Transverse colon (tissue), 4 donors: ENCODE measurements at regions not wholly inside any gene's neighbourhood (a gene's known extent, or its start where the extent isn't known, plus 50 kb on each side); places are given as distances from the start of the nearest gene placed in this dataset.

ENCODE experiments used
- DNase-seq: peaks from one replicate; pipeline ENCODE4 v3.0.0-alpha.2; 2019
- H3K27ac ChIP-seq, 4 donors: fragments of 200-600 bp; sonication (generic); 2 replicates each; pipeline ENCODE4 v1.5.1; 2016 to 2018; ENCODE audit warnings: inconsistent platforms in 4 of 4
- H3K27me3 ChIP-seq: fragments of 200-600 bp; sonication (generic); 2 replicates; pipeline ENCODE4 v1.5.1; 2017; ENCODE audit warnings: inconsistent platforms
- H3K36me3 ChIP-seq, 4 donors: fragments of 200-600 bp; sonication (generic); 2 replicates each; pipeline ENCODE4 v1.5.1; 2017 to 2019; ENCODE audit warnings: inconsistent platforms in 4 of 4
- H3K4me1 ChIP-seq, 4 donors: fragments of 200-600 bp; sonication (generic); 2 replicates each; pipeline ENCODE4 v1.5.1; 2017 to 2020; ENCODE audit warnings: inconsistent platforms in 4 of 4
- H3K4me3 ChIP-seq, 4 donors: fragments of 200-600 bp; sonication (generic); 1 replicate in 1 of 4; 2 replicates in 3 of 4; pipeline versions ENCODE4 v1.5.1 to v1.6.1; 2017 to 2019; ENCODE audit warnings: inconsistent platforms in 4 of 4
- H3K9me3 ChIP-seq, 2 donors: fragments of 200-600 bp; sonication (generic); 2 replicates each; pipeline ENCODE4 v1.5.1; 2017 to 2019; ENCODE audit warnings: inconsistent platforms in 2 of 2
- EP300 ChIP-seq: sonication (generic); formaldehyde crosslinking; IDR thresholded peaks from one replicate; pipeline ENCODE4 v1.6.1; 2017; ENCODE audit warnings: antibody characterized with exemption, low read depth
- POLR2A ChIP-seq: fragments of 450-650 bp; IDR thresholded peaks from one replicate; pipeline ENCODE4 v1.6.1; 2016; ENCODE audit warnings: antibody characterized with exemption, mild to moderate bottlenecking, moderate library complexity
- POLR2AphosphoS5 ChIP-seq, 3 donors: sonication (generic); formaldehyde crosslinking; IDR thresholded peaks; one replicate each; pipeline ENCODE4 v1.6.1; 2016; ENCODE audit warnings: antibody characterized with exemption in 3 of 3
- WGBS, 2 donors: methylation state at CpG; one replicate each; pipeline ENCODE4 v1.1.5; 2018; ENCODE audit warnings: low coverage in 1 of 2; 5-methylcytosine and 5-hydroxymethylcytosine counted together
- in situ Hi-C, 4 donors: fragments of 200-750 bp; cut with MboI; loops; one replicate each; pipeline versions ENCODE4 v1.15.0 to v1.15.1; 2017; ENCODE audit warnings: low sequenced_read_pairs in 3 of 4, low pct_ligation_motif_present in 1 of 4, low pct_unique_long_range_greater_than_20kb in 1 of 4
- intact Hi-C: fragments of 100-400 bp; cut with DNase I; formaldehyde crosslinking; loops from one replicate; pipeline ENCODE4 v1.15.1; 2023; ENCODE audit warnings: low total_unique reads
- TF ChIP-seq, protein P1 (sequence below), 5 experiments: fragments of 200-600 bp in 3 of 5; fragments of 450-650 bp in 2 of 5; sonication (generic) in 3 of 5; IDR thresholded peaks; 1 replicate in 2 of 5; 2 replicates in 3 of 5; pipeline ENCODE4 v1.5.1; 2016 to 2017; ENCODE audit warnings: antibody characterized with exemption in 5 of 5, inconsistent platforms in 3 of 5, mild to moderate bottlenecking in 2 of 5, moderate library complexity in 1 of 5

DNA sequence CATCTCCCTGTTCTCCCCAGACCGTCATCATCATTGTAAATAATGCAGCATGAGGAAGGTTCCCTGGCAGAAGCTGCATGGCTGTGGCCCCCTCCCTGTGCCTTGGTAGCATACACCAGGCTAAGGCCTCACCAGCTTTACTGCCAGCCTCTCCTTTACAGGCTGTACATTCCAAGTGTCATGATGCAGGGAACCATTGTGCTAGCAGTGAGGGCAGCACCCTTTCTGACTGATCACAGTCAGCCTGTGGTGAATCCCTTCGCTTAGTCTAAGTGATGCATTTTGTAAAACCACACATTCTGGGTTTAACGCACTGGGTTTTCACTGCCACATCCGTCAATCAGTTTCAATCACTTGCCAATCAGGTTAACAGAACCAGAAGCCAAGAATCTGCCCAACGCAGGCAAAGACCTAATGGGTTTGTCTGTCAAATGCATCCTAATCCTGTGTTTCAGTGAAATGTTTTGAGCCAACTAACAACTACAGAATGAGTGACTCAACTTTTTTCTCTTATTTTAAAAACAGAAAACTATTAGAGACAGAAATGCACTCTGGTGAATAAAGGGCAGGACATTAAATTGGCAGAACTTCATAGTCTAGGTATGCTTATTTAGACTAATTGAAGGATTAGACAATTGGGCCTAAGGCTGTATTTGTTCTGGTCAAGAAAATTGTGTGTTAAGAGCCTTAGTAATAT, 225.9 kb upstream of the DPH6 start:
- no peaks in the 10 kb centered on the region for H3K4me1 ChIP-seq
- TF ChIP-seq, protein P1, sequence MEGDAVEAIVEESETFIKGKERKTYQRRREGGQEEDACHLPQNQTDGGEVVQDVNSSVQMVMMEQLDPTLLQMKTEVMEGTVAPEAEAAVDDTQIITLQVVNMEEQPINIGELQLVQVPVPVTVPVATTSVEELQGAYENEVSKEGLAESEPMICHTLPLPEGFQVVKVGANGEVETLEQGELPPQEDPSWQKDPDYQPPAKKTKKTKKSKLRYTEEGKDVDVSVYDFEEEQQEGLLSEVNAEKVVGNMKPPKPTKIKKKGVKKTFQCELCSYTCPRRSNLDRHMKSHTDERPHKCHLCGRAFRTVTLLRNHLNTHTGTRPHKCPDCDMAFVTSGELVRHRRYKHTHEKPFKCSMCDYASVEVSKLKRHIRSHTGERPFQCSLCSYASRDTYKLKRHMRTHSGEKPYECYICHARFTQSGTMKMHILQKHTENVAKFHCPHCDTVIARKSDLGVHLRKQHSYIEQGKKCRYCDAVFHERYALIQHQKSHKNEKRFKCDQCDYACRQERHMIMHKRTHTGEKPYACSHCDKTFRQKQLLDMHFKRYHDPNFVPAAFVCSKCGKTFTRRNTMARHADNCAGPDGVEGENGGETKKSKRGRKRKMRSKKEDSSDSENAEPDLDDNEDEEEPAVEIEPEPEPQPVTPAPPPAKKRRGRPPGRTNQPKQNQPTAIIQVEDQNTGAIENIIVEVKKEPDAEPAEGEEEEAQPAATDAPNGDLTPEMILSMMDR (IDR thresholded peaks at IDR 0.05) = no peak
- TF ChIP-seq POLR2AphosphoS5 (IDR thresholded peaks at IDR 0.05) = no peak
- no peak for TF ChIP-seq POLR2A
- no peak for TF ChIP-seq EP300
- no peaks in the 10 kb centered on the region for H3K36me3 ChIP-seq
- DNase-seq = no peak
- no peak overlapping the region for H3K4me3 ChIP-seq
- in situ Hi-C loops (no loop called here), intact Hi-C loops (no loop called here)
- H3K27ac ChIP-seq = no peak overlapping the region
- no peaks in the 10 kb centered on the region for H3K27me3 ChIP-seq
- H3K9me3 ChIP-seq = no peaks in the 10 kb centered on the region
- WGBS, 2 donors = 88 to 92% methylated on average over 2 to 5 of the region's 5 CpGs

DNA sequence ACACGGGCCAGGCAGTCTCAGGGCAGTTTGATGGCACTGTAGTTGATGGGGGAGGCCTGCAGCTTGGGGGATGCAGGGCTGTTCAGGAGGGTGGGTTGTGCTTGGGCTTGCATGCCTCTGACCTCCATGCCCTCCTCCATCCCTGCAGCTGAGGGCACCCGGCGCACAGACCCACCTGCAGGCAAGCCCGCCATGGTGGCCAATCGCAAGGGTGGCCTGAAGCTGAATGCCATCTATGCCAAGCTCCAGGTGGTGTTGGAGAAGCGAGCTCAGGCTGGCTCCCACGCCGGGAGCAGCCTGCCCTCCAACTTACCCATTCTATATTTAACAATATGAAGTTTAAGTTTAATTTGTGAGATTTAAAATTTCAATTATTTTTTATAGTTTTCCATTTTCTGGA, 228.7 kb upstream of the DPH6 start:
- no peak overlapping the region for H3K27ac ChIP-seq
- H3K9me3 ChIP-seq = no peaks in the 10 kb centered on the region
- H3K27me3 ChIP-seq = no peaks in the 10 kb centered on the region
- H3K36me3 ChIP-seq = no peaks in the 10 kb centered on the region
- 90% methylated on average over 8 of the region's 8 CpGs; no CpG with 5 or more reads in 1 of the 2 donors for whole genome bisulfite sequencing, 2 donors
- no peak for DNase-seq
- intact Hi-C loops (no loop called here), in situ Hi-C loops (no loop called here)
- TF ChIP-seq POLR2A (no peak), EP300 (no peak), POLR2AphosphoS5 (IDR thresholded peaks at IDR 0.05) (no peak)
- TF ChIP-seq, protein P1 (IDR thresholded peaks at IDR 0.05) = no peak
- H3K4me3 ChIP-seq = no peak overlapping the region
- no peaks in the 10 kb centered on the region for H3K4me1 ChIP-seq

DNA sequence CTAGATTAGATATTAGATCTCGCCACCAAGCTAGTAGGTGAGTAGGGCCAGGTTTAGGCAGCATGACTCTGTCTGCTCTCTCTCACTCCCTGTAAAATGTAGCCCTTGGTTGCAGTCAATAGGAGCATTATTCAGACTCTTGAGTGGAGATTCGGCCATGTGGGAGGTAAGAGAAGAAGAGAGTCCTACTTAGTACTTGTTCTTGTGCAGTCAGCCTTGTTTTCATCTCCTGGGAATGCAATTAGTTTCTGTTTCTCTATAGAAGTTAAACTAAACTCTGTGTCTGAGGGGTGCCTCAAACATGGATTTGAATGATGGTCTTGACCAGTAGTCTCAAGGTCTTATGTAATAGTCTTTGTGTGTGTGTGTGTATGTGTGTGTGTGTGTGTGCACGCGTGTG, 229.5 kb upstream of the DPH6 start:
- intact Hi-C loops (no loop called here), in situ Hi-C loops (no loop called here)
- DNase-seq = no peak
- TF ChIP-seq EP300 (no peak), POLR2A (no peak), POLR2AphosphoS5 (IDR thresholded peaks at IDR 0.05) (no peak)
- TF ChIP-seq, protein P1 (IDR thresholded peaks at IDR 0.05) = no peak
- no peaks in the 10 kb centered on the region for H3K4me1 ChIP-seq
- no peaks in the 10 kb centered on the region for H3K36me3 ChIP-seq
- H3K27ac ChIP-seq = no peak overlapping the region
- no peaks in the 10 kb centered on the region for H3K9me3 ChIP-seq
- WGBS, 2 donors = 93 to 95% methylated on average over 4 of the region's 4 CpGs
- H3K27me3 ChIP-seq = no peaks in the 10 kb centered on the region
- H3K4me3 ChIP-seq = no peak overlapping the region

DNA sequence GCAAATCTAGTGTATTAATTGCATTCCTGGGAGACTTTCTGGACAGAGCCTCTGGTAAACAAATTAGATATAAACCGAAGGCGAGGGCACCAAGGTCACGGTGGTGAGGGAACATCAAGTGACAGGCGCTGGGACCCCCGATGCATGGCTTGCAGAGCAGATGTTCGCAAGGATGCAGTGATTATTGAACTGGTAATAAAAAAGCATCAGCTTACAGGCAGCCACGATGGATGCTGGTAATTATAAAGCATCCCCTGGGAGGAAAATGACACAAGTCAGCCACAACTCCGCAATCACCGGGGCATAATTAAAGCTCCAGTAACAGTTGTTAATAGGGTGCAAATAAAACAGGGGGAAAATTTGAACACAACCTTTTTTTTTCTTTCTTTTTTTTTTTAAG, 231.1 kb upstream of the DPH6 start:
- Histone ChIP-seq H3K4me1 (no peaks in the 10 kb centered on the region), H3K27ac (no peak overlapping the region), H3K9me3 (no peaks in the 10 kb centered on the region), H3K4me3 (no peak overlapping the region), H3K27me3 (no peaks in the 10 kb centered on the region), H3K36me3 (no peaks in the 10 kb centered on the region)
- intact Hi-C loops (no loop called here), in situ Hi-C loops (no loop called here)
- 83 to 84% methylated on average over 9 of the region's 9 CpGs for WGBS, 2 donors
- no peak for DNase-seq
- TF ChIP-seq EP300 = no peak
- TF ChIP-seq POLR2A = no peak
- TF ChIP-seq POLR2AphosphoS5 (IDR thresholded peaks at IDR 0.05) = no peak
- TF ChIP-seq, protein P1 (IDR thresholded peaks at IDR 0.05) = no peak
